Gastrocnemius medialis (tissue), 4 donors: ENCODE measurements at regions not wholly inside any gene's neighbourhood (a gene's known extent, or its start where the extent isn't known, plus 50 kb on each side); places are given as distances from the start of the nearest gene placed in this dataset.

Experiments used
- POLR2A ChIP-seq, 2 donors: fragments of 450-650 bp; IDR thresholded peaks; one replicate each; pipeline ENCODE4 v1.6.1; 2017; ENCODE audit warnings: antibody characterized with exemption in 2 of 2, mild to moderate bottlenecking in 2 of 2, moderate library complexity in 2 of 2
- TF ChIP-seq, protein P1 (sequence below), 5 experiments: fragments of 450-650 bp in 3 of 5; fragments of 200-600 bp in 2 of 5; sonication (generic) in 2 of 5; IDR thresholded peaks in 4 of 5; conservative IDR thresholded peaks in 1 of 5; 1 replicate in 4 of 5; 2 replicates in 1 of 5; pipeline ENCODE4 v1.5.1; 2016 to 2019; ENCODE audit warnings: antibody characterized with exemption in 5 of 5, mild to moderate bottlenecking in 3 of 5, moderate library complexity in 3 of 5

DNA sequence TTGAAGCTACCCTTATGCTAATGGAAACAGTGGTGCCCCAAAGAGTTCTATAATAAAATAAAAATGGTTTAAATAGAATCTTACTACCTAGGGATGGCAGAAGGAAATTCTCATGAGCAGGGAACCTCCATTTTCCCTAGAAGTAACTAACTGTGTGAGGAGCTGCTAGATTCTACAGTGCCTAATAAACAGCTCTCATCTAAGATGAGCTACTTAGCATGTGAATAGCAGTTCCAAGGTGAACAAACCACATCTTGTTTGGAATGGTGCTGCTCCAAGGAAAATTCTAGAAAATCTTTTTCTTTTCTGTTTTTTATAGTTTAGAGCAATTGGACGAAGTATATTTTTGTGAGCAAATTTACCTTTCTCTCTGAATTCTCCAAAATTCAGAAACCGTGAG lies 1015.3 kb upstream of the NOVA1 start:
- no peak for TF ChIP-seq POLR2A (IDR thresholded peaks at IDR 0.05)
- TF ChIP-seq, protein P1, sequence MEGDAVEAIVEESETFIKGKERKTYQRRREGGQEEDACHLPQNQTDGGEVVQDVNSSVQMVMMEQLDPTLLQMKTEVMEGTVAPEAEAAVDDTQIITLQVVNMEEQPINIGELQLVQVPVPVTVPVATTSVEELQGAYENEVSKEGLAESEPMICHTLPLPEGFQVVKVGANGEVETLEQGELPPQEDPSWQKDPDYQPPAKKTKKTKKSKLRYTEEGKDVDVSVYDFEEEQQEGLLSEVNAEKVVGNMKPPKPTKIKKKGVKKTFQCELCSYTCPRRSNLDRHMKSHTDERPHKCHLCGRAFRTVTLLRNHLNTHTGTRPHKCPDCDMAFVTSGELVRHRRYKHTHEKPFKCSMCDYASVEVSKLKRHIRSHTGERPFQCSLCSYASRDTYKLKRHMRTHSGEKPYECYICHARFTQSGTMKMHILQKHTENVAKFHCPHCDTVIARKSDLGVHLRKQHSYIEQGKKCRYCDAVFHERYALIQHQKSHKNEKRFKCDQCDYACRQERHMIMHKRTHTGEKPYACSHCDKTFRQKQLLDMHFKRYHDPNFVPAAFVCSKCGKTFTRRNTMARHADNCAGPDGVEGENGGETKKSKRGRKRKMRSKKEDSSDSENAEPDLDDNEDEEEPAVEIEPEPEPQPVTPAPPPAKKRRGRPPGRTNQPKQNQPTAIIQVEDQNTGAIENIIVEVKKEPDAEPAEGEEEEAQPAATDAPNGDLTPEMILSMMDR (IDR thresholded peaks at IDR 0.05 in 4 of 5, conservative IDR thresholded peaks at IDR 0.05 in 1 of 5): no peak
